ENCODE measurements at regions not wholly inside any gene's neighbourhood (a gene's known extent, or its start where the extent isn't known, plus 50 kb on each side); places are given as distances from the start of the nearest gene placed in this dataset.

DNA sequence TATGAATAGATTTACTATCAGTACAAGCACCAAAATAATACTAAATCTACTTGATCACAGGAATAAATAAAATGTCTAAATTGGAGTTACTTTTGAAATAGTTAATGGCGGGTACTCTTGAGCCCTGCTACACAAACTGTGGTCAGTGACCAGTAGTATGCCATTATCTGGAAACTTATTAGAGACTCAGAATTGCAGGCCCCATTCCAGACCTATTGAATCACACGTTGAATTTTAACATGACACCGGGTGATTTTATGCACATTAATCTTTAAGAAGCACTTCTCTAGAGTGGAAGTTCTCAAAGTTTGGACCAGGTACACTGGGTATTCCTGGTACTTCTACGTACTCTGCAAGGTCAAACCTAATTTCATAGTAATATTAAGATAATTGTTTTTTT lies 660.0 kb upstream of the POU3F4 start:
- TF ChIP-seq, protein P1, sequence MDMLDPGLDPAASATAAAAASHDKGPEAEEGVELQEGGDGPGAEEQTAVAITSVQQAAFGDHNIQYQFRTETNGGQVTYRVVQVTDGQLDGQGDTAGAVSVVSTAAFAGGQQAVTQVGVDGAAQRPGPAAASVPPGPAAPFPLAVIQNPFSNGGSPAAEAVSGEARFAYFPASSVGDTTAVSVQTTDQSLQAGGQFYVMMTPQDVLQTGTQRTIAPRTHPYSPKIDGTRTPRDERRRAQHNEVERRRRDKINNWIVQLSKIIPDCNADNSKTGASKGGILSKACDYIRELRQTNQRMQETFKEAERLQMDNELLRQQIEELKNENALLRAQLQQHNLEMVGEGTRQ (IDR thresholded peaks at IDR 0.05; ENCODE audit: borderline replicate concordance, low read depth, low read length) = no peak
- no peak for TF ChIP-seq EP300 (IDR thresholded peaks at IDR 0.05; ENCODE audit: borderline replicate concordance in 1 of 2, low read depth in 1 of 2, low read length in 1 of 2)
- TF ChIP-seq, protein P2, sequence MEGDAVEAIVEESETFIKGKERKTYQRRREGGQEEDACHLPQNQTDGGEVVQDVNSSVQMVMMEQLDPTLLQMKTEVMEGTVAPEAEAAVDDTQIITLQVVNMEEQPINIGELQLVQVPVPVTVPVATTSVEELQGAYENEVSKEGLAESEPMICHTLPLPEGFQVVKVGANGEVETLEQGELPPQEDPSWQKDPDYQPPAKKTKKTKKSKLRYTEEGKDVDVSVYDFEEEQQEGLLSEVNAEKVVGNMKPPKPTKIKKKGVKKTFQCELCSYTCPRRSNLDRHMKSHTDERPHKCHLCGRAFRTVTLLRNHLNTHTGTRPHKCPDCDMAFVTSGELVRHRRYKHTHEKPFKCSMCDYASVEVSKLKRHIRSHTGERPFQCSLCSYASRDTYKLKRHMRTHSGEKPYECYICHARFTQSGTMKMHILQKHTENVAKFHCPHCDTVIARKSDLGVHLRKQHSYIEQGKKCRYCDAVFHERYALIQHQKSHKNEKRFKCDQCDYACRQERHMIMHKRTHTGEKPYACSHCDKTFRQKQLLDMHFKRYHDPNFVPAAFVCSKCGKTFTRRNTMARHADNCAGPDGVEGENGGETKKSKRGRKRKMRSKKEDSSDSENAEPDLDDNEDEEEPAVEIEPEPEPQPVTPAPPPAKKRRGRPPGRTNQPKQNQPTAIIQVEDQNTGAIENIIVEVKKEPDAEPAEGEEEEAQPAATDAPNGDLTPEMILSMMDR (IDR thresholded peaks at IDR 0.05) = no peak
- no peak for TF ChIP-seq CHD2 (IDR thresholded peaks at IDR 0.05; ENCODE audit: low read length, partially characterized antibody)
- TF ChIP-seq, protein P3, sequence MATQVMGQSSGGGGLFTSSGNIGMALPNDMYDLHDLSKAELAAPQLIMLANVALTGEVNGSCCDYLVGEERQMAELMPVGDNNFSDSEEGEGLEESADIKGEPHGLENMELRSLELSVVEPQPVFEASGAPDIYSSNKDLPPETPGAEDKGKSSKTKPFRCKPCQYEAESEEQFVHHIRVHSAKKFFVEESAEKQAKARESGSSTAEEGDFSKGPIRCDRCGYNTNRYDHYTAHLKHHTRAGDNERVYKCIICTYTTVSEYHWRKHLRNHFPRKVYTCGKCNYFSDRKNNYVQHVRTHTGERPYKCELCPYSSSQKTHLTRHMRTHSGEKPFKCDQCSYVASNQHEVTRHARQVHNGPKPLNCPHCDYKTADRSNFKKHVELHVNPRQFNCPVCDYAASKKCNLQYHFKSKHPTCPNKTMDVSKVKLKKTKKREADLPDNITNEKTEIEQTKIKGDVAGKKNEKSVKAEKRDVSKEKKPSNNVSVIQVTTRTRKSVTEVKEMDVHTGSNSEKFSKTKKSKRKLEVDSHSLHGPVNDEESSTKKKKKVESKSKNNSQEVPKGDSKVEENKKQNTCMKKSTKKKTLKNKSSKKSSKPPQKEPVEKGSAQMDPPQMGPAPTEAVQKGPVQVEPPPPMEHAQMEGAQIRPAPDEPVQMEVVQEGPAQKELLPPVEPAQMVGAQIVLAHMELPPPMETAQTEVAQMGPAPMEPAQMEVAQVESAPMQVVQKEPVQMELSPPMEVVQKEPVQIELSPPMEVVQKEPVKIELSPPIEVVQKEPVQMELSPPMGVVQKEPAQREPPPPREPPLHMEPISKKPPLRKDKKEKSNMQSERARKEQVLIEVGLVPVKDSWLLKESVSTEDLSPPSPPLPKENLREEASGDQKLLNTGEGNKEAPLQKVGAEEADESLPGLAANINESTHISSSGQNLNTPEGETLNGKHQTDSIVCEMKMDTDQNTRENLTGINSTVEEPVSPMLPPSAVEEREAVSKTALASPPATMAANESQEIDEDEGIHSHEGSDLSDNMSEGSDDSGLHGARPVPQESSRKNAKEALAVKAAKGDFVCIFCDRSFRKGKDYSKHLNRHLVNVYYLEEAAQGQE (IDR thresholded peaks at IDR 0.05; ENCODE audit: low read depth, low read length) = no peak
- TF ChIP-seq GATA2 (CRISPR knock-in tag; IDR thresholded peaks at IDR 0.05) = no peak
- TF ChIP-seq RFX5 (IDR thresholded peaks at IDR 0.05; ENCODE audit: low read length) = no peak

Measured in SK-N-SH (cell line).